Astrocyte (in vitro differentiated cells and primary cell): ENCODE measurements at regions not wholly inside any gene's neighbourhood (a gene's known extent, or its start where the extent isn't known, plus 50 kb on each side); places are given as distances from the start of the nearest gene placed in this dataset.

Experiments used
- DNase-seq: peaks from one replicate; pipeline ENCODE4 v3.0.0-alpha.2; 2010; ENCODE audit warnings: low read depth
- FAIRE-seq: peaks from 2 replicates; lab custom pipeline; 2011; peaks lifted over from hg19 to GRCh38; lab: Jason Lieb, UNC
- H2AFZ ChIP-seq: 2 replicates; pipeline ENCODE4 v1.6.0; 2012; ENCODE audit warnings: low read depth, low read length, inconsistent platforms
- H3K27ac ChIP-seq: 2 replicates; pipeline ENCODE4 v1.5.1; 2011; ENCODE audit warnings: low read depth, low read length, inconsistent platforms
- H3K27me3 ChIP-seq: 2 replicates; pipeline ENCODE4 v1.6.0; 2011; ENCODE audit warnings: low read length, inconsistent platforms; ENCODE audit not compliant: insufficient read depth
- H3K36me3 ChIP-seq: 2 replicates; pipeline ENCODE4 v1.5.1; 2011; ENCODE audit warnings: low read length, inconsistent platforms; ENCODE audit not compliant: insufficient read depth
- H3K4me1 ChIP-seq: 2 replicates; pipeline ENCODE4 v1.5.1; 2011; ENCODE audit warnings: low read length, inconsistent platforms; ENCODE audit not compliant: insufficient read depth
- H3K4me2 ChIP-seq: 2 replicates; pipeline ENCODE4 v1.6.0; 2012; ENCODE audit warnings: low read length, inconsistent platforms
- H3K4me3 ChIP-seq: 2 replicates; pipeline ENCODE4 v1.5.1; 2011; ENCODE audit warnings: low read depth, mild to moderate bottlenecking, low read length, inconsistent platforms; ENCODE audit not compliant: insufficient read depth
- H3K79me2 ChIP-seq: 2 replicates; pipeline ENCODE4 v1.6.0; 2012; ENCODE audit warnings: mild to moderate bottlenecking, low read length, inconsistent platforms; ENCODE audit not compliant: insufficient read depth
- H3K9ac ChIP-seq: 2 replicates; pipeline ENCODE4 v1.6.0; 2012; ENCODE audit warnings: mild to moderate bottlenecking, low read length, inconsistent platforms
- H3K9me3 ChIP-seq: 2 replicates; pipeline ENCODE4 v1.5.1; 2012; ENCODE audit warnings: low read depth, mild to moderate bottlenecking, low read length, inconsistent platforms; ENCODE audit not compliant: insufficient read depth
- H4K20me1 ChIP-seq: 2 replicates; pipeline ENCODE4 v1.6.0; 2012; ENCODE audit warnings: low read length, inconsistent platforms; ENCODE audit not compliant: insufficient read depth
- H3K27ac Mint-ChIP-seq: one replicate; pipeline ENCODE4 v1.8.0; 2021; ENCODE audit warnings: mild to moderate bottlenecking, mixed read lengths; ENCODE audit not compliant: unreplicated experiment
- H3K27me3 Mint-ChIP-seq: one replicate; pipeline ENCODE4 v1.8.0; 2021; ENCODE audit warnings: low read depth, mixed read lengths; ENCODE audit not compliant: unreplicated experiment
- H3K36me3 Mint-ChIP-seq: one replicate; pipeline ENCODE4 v1.8.0; 2021; ENCODE audit warnings: low read depth, mixed read lengths; ENCODE audit not compliant: unreplicated experiment
- H3K4me1 Mint-ChIP-seq: one replicate; pipeline ENCODE4 v1.8.0; 2021; ENCODE audit warnings: low read depth, mixed read lengths; ENCODE audit not compliant: unreplicated experiment
- H3K4me3 Mint-ChIP-seq: one replicate; pipeline ENCODE4 v1.8.0; 2021; ENCODE audit warnings: mild to moderate bottlenecking, moderate library complexity, mixed read lengths; ENCODE audit not compliant: unreplicated experiment
- H3K9me3 Mint-ChIP-seq: one replicate; pipeline ENCODE4 v1.8.0; 2021; ENCODE audit warnings: mild to moderate bottlenecking, mixed read lengths; ENCODE audit not compliant: unreplicated experiment
- EZH2 ChIP-seq: IDR thresholded peaks from 2 replicates; pipeline ENCODE4 v1.6.1; 2012; ENCODE audit warnings: mild to moderate bottlenecking, low read length, inconsistent platforms; ENCODE audit not compliant: insufficient read depth
- TF ChIP-seq, protein P1 (sequence below): IDR thresholded peaks from 2 replicates; pipeline ENCODE4 v1.5.1; 2011; ENCODE audit warnings: low read depth, mild to moderate bottlenecking, inconsistent platforms, low read length, moderate library complexity; ENCODE audit not compliant: insufficient read depth

GRCh38 chr2:67712484-67712883, 315.4 kb downstream of the ETAA1 start:
- H3K9me3 ChIP-seq = no peaks in the 10 kb centered on the region
- Mint-ChIP-seq H3K4me1 (peaks cover 2% of the 10 kb centered on the region), H3K27ac (no peak overlapping the region), H3K36me3 (no peaks in the 10 kb centered on the region), H3K4me3 (no peak overlapping the region), H3K9me3 (no peaks in the 10 kb centered on the region), H3K27me3 (no peaks in the 10 kb centered on the region)
- H3K36me3 ChIP-seq = no peaks in the 10 kb centered on the region
- no peaks in the 10 kb centered on the region for H3K27me3 ChIP-seq
- TF ChIP-seq, protein P1, sequence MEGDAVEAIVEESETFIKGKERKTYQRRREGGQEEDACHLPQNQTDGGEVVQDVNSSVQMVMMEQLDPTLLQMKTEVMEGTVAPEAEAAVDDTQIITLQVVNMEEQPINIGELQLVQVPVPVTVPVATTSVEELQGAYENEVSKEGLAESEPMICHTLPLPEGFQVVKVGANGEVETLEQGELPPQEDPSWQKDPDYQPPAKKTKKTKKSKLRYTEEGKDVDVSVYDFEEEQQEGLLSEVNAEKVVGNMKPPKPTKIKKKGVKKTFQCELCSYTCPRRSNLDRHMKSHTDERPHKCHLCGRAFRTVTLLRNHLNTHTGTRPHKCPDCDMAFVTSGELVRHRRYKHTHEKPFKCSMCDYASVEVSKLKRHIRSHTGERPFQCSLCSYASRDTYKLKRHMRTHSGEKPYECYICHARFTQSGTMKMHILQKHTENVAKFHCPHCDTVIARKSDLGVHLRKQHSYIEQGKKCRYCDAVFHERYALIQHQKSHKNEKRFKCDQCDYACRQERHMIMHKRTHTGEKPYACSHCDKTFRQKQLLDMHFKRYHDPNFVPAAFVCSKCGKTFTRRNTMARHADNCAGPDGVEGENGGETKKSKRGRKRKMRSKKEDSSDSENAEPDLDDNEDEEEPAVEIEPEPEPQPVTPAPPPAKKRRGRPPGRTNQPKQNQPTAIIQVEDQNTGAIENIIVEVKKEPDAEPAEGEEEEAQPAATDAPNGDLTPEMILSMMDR = no peak
- TF ChIP-seq EZH2 = no peak
- no peak overlapping the region for H2AFZ ChIP-seq
- DNase-seq (no peak), FAIRE-seq (no peak)
- no peak overlapping the region for H3K27ac ChIP-seq
- no peaks in the 10 kb centered on the region for H4K20me1 ChIP-seq
- no peaks in the 10 kb centered on the region for H3K4me1 ChIP-seq
- H3K9ac ChIP-seq = no peak overlapping the region
- H3K4me2 ChIP-seq = no peak overlapping the region
- no peaks in the 10 kb centered on the region for H3K79me2 ChIP-seq
- no peak overlapping the region for H3K4me3 ChIP-seq

GRCh38 chr2:67713376-67713775, 316.2 kb downstream of the ETAA1 start:
- H3K79me2 ChIP-seq = no peaks in the 10 kb centered on the region
- H3K27ac ChIP-seq = no peak overlapping the region
- no peak overlapping the region for H3K4me2 ChIP-seq
- TF ChIP-seq EZH2 = no peak
- TF ChIP-seq, protein P1 = no peak
- Mint-ChIP-seq H3K9me3 (no peaks in the 10 kb centered on the region), H3K27me3 (no peaks in the 10 kb centered on the region), H3K4me1 (peaks cover 2% of the 10 kb centered on the region), H3K36me3 (no peaks in the 10 kb centered on the region), H3K4me3 (no peak overlapping the region), H3K27ac (no peak overlapping the region)
- no peak overlapping the region for H3K4me3 ChIP-seq
- H3K9me3 ChIP-seq = no peaks in the 10 kb centered on the region
- peaks cover under 1% of the 10 kb centered on the region for H3K27me3 ChIP-seq
- H3K9ac ChIP-seq = no peak overlapping the region
- FAIRE-seq (no peak), DNase-seq (no peak)
- H3K36me3 ChIP-seq = no peaks in the 10 kb centered on the region
- H4K20me1 ChIP-seq = no peaks in the 10 kb centered on the region
- no peak overlapping the region for H2AFZ ChIP-seq
- no peaks in the 10 kb centered on the region for H3K4me1 ChIP-seq

DNA sequence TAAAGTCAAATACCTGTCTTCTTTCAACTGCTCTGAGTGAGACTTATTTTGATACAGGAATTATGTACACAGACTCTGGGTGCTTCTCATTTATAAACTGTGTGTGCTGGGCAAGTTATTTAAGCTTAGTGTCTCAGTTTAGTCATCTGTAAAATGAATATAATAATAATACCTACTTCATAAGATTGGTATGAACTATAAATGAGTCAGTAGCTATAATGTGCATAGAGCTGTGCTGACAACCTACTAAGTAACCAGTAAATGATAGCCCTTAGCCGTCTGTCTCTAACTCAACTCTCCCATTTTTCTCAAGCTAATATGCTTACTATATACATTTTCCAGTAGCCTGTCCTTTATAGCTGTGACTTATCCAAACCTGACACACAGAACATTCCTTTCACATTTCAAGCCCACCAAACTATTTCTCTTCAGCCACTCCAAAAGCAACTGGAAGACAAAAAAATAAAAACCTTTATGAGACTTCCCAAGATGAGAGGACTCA, 319.8 kb downstream of the ETAA1 start:
- DNase-seq = no peak
- FAIRE-seq = no peak

More for the DNA sequence above, 319.8 kb downstream of the ETAA1 start:
- Mint-ChIP-seq H3K36me3 (peaks cover 2% of the 10 kb centered on the region), H3K4me3 (no peak overlapping the region), H3K27me3 (no peaks in the 10 kb centered on the region), H3K27ac (no peak overlapping the region), H3K4me1 (peaks cover 2% of the 10 kb centered on the region), H3K9me3 (peaks cover 6% of the 10 kb centered on the region)
- H3K9me3 ChIP-seq = no peaks in the 10 kb centered on the region
- H3K27me3 ChIP-seq = peaks cover 5% of the 10 kb centered on the region
- no peaks in the 10 kb centered on the region for H3K36me3 ChIP-seq
- TF ChIP-seq EZH2 = no peak
- TF ChIP-seq, protein P1 = no peak
- H3K4me1 ChIP-seq = no peaks in the 10 kb centered on the region
- no peak overlapping the region for H3K4me2 ChIP-seq
- H3K79me2 ChIP-seq = no peaks in the 10 kb centered on the region
- H2AFZ ChIP-seq = no peak overlapping the region
- H3K9ac ChIP-seq = no peak overlapping the region
- no peaks in the 10 kb centered on the region for H4K20me1 ChIP-seq
- H3K27ac ChIP-seq = no peak overlapping the region
- no peak overlapping the region for H3K4me3 ChIP-seq
